ENCODE measurements at regions not wholly inside any gene's neighbourhood (a gene's known extent, or its start where the extent isn't known, plus 50 kb on each side); places are given as distances from the start of the nearest gene placed in this dataset.

GRCh38 chr6:165876588-165876987 is 213.5 kb upstream of the PDE10A start:
- no peak for DNase-seq (ENCODE audit: extremely low read depth, low read depth)
- no peak for TF ChIP-seq CTCF (IDR thresholded peaks at IDR 0.05; ENCODE audit: low read depth, low read length)

DNA sequence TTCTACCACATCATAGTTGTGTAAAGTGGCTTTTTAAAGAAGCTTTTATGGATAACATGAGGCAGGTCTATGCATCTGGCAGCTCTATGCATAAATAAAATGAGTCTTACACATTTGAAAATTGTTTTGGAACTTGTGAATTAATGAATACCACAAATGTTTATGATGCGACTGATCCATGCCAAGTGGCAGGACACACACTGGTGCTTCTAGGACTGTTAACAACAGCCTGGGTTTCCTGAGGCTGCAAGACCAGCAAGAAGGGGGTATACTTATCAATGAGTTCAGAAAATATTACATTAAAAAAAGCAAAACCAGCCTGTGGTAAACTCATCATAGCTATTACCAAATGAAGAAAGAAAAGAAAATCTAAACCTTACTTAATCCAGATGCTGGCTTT is 212.9 kb upstream of the PDE10A start:
- no peak for DNase-seq (ENCODE audit: extremely low read depth, low read depth)
- TF ChIP-seq CTCF (IDR thresholded peaks at IDR 0.05; ENCODE audit: low read depth, low read length), result no peak

- TF ChIP-seq CTCF (IDR thresholded peaks at IDR 0.05; ENCODE audit: low read depth, low read length), result no peak
- no peak for DNase-seq (ENCODE audit: extremely low read depth, low read depth)
Measured at GRCh38 chr6:165873976-165874375, 210.9 kb upstream of the PDE10A start.

DNA sequence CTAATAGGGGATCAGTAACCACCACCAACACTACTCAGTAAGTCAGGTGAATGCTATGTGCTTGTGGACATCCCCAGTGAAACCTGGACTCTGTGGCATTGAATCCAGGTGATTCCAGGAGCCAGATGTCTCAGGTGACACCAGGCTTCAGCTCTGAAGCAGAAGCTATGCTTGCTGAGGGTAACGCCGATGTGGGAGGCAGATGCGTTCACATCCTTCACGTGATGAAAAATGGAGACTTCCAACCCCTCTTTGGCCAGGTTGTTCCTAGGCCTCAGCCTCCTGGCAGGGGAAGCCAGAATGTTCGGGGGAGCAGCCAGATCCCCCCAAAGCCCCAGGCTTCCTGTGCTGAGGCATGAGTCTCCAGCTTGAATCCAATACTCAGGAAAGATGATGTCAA is 209.8 kb upstream of the PDE10A start:
- no peak for TF ChIP-seq CTCF (IDR thresholded peaks at IDR 0.05; ENCODE audit: low read depth, low read length)
- no peak for DNase-seq (ENCODE audit: extremely low read depth, low read depth)

DNA sequence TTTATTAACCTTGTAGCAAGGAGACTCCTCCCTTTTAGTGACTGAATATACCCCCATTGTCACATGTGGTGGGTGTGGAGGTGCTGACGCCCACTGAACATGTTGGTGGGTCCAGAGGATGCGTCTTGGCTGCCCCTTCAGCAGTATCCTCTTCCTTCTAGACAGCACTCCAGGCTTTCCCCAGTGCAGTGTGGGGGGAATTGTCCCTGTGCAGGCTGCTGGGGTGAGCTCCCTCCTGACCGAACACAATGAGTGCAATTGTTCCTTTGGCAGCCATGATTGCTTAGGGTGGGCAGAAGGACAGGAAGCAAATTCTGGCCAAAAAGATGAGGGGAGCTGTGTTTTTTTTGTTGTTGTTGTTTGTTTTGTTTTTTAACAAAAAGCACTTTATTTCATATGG is 209.3 kb upstream of the PDE10A start:
- TF ChIP-seq CTCF (IDR thresholded peaks at IDR 0.05; ENCODE audit: low read depth, low read length), result no peak
- no peak for DNase-seq (ENCODE audit: extremely low read depth, low read depth)

GRCh38 chr6:165871571-165871970 is 208.5 kb upstream of the PDE10A start:
- no peak for TF ChIP-seq CTCF (IDR thresholded peaks at IDR 0.05; ENCODE audit: low read depth, low read length)
- no peak for DNase-seq (ENCODE audit: extremely low read depth, low read depth)

DNA sequence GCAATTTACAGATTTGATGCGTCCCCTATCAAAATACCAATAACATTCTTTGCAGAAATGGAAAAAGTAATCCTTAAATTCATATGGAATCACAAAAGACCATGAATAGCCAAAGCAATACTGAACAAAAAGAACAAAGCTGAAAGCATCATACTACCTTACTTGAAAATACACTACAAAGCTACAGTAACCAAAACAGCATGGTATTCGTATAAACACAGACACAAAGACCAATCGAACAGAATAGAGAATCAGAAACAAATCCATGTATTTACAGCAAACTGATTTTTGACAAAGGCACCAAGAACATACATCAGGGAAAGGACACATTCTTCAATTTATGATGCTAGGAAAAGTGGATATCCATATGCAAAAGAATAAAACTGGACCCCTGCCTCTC is 206.5 kb upstream of the PDE10A start:
- DNase-seq (ENCODE audit: extremely low read depth, low read depth), result no peak
- TF ChIP-seq CTCF (IDR thresholded peaks at IDR 0.05; ENCODE audit: low read depth, low read length), result no peak
